Stomach (tissue), 4 donors: ENCODE measurements at regions not wholly inside any gene's neighbourhood (a gene's known extent, or its start where the extent isn't known, plus 50 kb on each side); places are given as distances from the start of the nearest gene placed in this dataset.

Source experiments
- CTCF ChIP-seq, 7 experiments: fragments of 450-650 bp in 4 of 7; fragments of 200-600 bp in 3 of 7; sonication (generic) in 3 of 7; IDR thresholded peaks; one replicate each; pipeline ENCODE4 v1.5.1; 2016 to 2019; ENCODE audit warnings: antibody characterized with exemption in 7 of 7, control low read depth in 2 of 7, mild to moderate bottlenecking in 1 of 7
- POLR2AphosphoS5 ChIP-seq, 3 donors: sonication (generic); formaldehyde crosslinking; IDR thresholded peaks; one replicate each; pipeline ENCODE4 v1.6.1; 2016; ENCODE audit warnings: antibody characterized with exemption in 3 of 3

- TF ChIP-seq CTCF (IDR thresholded peaks at IDR 0.05) (no peak), POLR2AphosphoS5 (IDR thresholded peaks at IDR 0.05) (no peak)
Observed at GRCh38 chr2:82596581-82596980, 1862.5 kb downstream of the SUCLG1 start.
